HEK293T (cell line): ENCODE measurements at regions not wholly inside any gene's neighbourhood (a gene's known extent, or its start where the extent isn't known, plus 50 kb on each side); places are given as distances from the start of the nearest gene placed in this dataset.

Experiments
- CTCF ChIA-PET: fragments of 350-600 bp; formaldehyde crosslinking; extraction: SDS; loops from one replicate; lab custom pipeline; 2021; ENCODE audit warnings: antibody characterized with exemption, inconsistent platforms; lab: Yijun Ruan, JAX
- POLR2A ChIA-PET: fragments of 350-600 bp; formaldehyde crosslinking; extraction: SDS; loops from one replicate; lab custom pipeline; 2020; ENCODE audit warnings: antibody characterized with exemption, inconsistent platforms; lab: Yijun Ruan, JAX
- DNase-seq: peaks from one replicate; pipeline ENCODE4 v3.0.0; 2012; ENCODE audit warnings: mixed read lengths; ENCODE audit errors: extremely low spot score
- ARNT ChIP-seq: fragments of 450-650 bp; IDR thresholded peaks from 2 replicates; pipeline ENCODE4 v1.6.1; 2017; ENCODE audit warnings: mild to moderate bottlenecking
- BHLHE40 ChIP-seq: fragments of 450-650 bp; IDR thresholded peaks from 2 replicates; pipeline ENCODE4 v1.6.1; 2016; ENCODE audit warnings: mild to moderate bottlenecking, moderate library complexity, borderline replicate concordance
- CTBP1 ChIP-seq: fragments of 450-650 bp; IDR thresholded peaks from 2 replicates; pipeline ENCODE4 v1.6.1; 2016; ENCODE audit warnings: borderline replicate concordance
- ELF4 ChIP-seq: fragments of 450-650 bp; IDR thresholded peaks from 2 replicates; pipeline ENCODE4 v1.6.1; 2017; ENCODE audit warnings: antibody characterized with exemption
- FOXA1 ChIP-seq: fragments of 450-650 bp; IDR thresholded peaks from 2 replicates; pipeline ENCODE4 v1.6.1; 2016; ENCODE audit warnings: mild to moderate bottlenecking
- FOXK2 ChIP-seq: fragments of 450-650 bp; IDR thresholded peaks from 2 replicates; pipeline ENCODE4 v1.6.1; 2016; ENCODE audit warnings: mild to moderate bottlenecking
- FOXM1 ChIP-seq: fragments of 450-650 bp; IDR thresholded peaks from 2 replicates; pipeline ENCODE4 v1.6.1; 2017; ENCODE audit warnings: mild to moderate bottlenecking, borderline replicate concordance
- HDGF ChIP-seq: fragments of 450-650 bp; IDR thresholded peaks from 2 replicates; pipeline ENCODE4 v1.6.1; 2017; ENCODE audit warnings: antibody characterized with exemption, borderline replicate concordance
- L3MBTL2 ChIP-seq: fragments of 450-650 bp; conservative IDR thresholded peaks from 2 replicates; pipeline ENCODE4 v1.6.1; 2016; ENCODE audit warnings: mild to moderate bottlenecking
- LEF1 ChIP-seq: fragments of 450-650 bp; IDR thresholded peaks from 2 replicates; pipeline ENCODE4 v1.6.1; 2017; ENCODE audit warnings: mild to moderate bottlenecking, borderline replicate concordance
- NFRKB ChIP-seq: fragments of 450-650 bp; IDR thresholded peaks from 2 replicates; pipeline ENCODE4 v1.6.1; 2016; ENCODE audit warnings: mild to moderate bottlenecking, moderate library complexity
- PKNOX1 ChIP-seq: fragments of 450-650 bp; IDR thresholded peaks from 2 replicates; pipeline ENCODE4 v1.6.1; 2016
- SP1 ChIP-seq: fragments of 450-650 bp; IDR thresholded peaks from 2 replicates; pipeline ENCODE4 v1.6.1; 2017
- SUZ12 ChIP-seq: fragments of 450-650 bp; IDR thresholded peaks from 2 replicates; pipeline ENCODE4 v1.6.1; 2016; ENCODE audit warnings: mild to moderate bottlenecking
- TARDBP ChIP-seq: fragments of 450-650 bp; IDR thresholded peaks from 2 replicates; pipeline ENCODE4 v1.6.1; 2016
- ZNF384 ChIP-seq: fragments of 450-650 bp; IDR thresholded peaks from 2 replicates; pipeline ENCODE4 v1.6.1; 2016

GRCh38 chr14:86430853-86431252 lies 900.9 kb downstream of the FLRT2 start:
- TF ChIP-seq ARNT: no peak
- TF ChIP-seq BHLHE40: no peak
- TF ChIP-seq NFRKB: no peak
- TF ChIP-seq LEF1: no peak
- no peak for TF ChIP-seq SP1
- TF ChIP-seq SUZ12: no peak
- TF ChIP-seq HDGF: no peak
- TF ChIP-seq FOXK2: no peak
- no peak for TF ChIP-seq CTBP1
- CTCF ChIA-PET: no interaction called here
- no peak for DNase-seq
- POLR2A ChIA-PET: no interaction called here

GRCh38 chr14:86423214-86423613 lies 893.3 kb downstream of the FLRT2 start:
- no peak for DNase-seq
- ChIA-PET CTCF (no interaction called here), POLR2A (no interaction called here)
- TF ChIP-seq TARDBP (no peak), HDGF (no peak), LEF1 (no peak), CTBP1 (no peak), ARNT (no peak), PKNOX1 (no peak), FOXK2 (no peak), BHLHE40 (no peak), SUZ12 (no peak), FOXA1 (no peak), SP1 (no peak), NFRKB (no peak), ZNF384 (no peak), FOXM1 (no peak)

- no peak for TF ChIP-seq ZNF384
- TF ChIP-seq ARNT: no peak
- no peak for TF ChIP-seq TARDBP
- TF ChIP-seq FOXA1: no peak
- no peak for TF ChIP-seq LEF1
- no peak for TF ChIP-seq PKNOX1
- TF ChIP-seq CTBP1: no peak
- TF ChIP-seq NFRKB: no peak
- no peak for TF ChIP-seq L3MBTL2
- TF ChIP-seq BHLHE40: no peak
- TF ChIP-seq SUZ12: no peak
- TF ChIP-seq FOXM1: no peak
- no peak for TF ChIP-seq HDGF
- no peak for TF ChIP-seq SP1
- TF ChIP-seq FOXK2: no peak
- no peak for TF ChIP-seq ELF4
- ChIA-PET POLR2A (no interaction called here), CTCF (no interaction called here)
- DNase-seq: no peak
These were observed 890.2 kb downstream of the FLRT2 start for GRCh38 chr14:86420131-86420530.

- DNase-seq: no peak
- no peak for TF ChIP-seq L3MBTL2
- TF ChIP-seq ARNT: no peak
- TF ChIP-seq CTBP1: no peak
- no peak for TF ChIP-seq LEF1
- TF ChIP-seq SUZ12: no peak
- TF ChIP-seq HDGF: no peak
- ChIA-PET POLR2A (no interaction called here), CTCF (no interaction called here)
These were observed 884.2 kb downstream of the FLRT2 start for GRCh38 chr14:86414146-86414545.

- CTCF ChIA-PET: no interaction called here
These were observed 875.2 kb downstream of the FLRT2 start for GRCh38 chr14:86404989-86405649.

GRCh38 chr14:86404425-86404824 lies 874.5 kb downstream of the FLRT2 start:
- ChIA-PET CTCF (no interaction called here), POLR2A (no interaction called here)
- DNase-seq: no peak
- TF ChIP-seq ZNF384 (no peak), FOXK2 (no peak), SUZ12 (no peak), BHLHE40 (no peak), FOXM1 (no peak), L3MBTL2 (no peak), ARNT (no peak), TARDBP (no peak), HDGF (no peak), FOXA1 (no peak), PKNOX1 (no peak), LEF1 (no peak), SP1 (no peak), CTBP1 (no peak), NFRKB (no peak), ELF4 (no peak)

More at GRCh38 chr14:86404989-86405649, 875.2 kb downstream of the FLRT2 start:
- DNase-seq: no peak
- POLR2A ChIA-PET: no interaction called here
- TF ChIP-seq CTBP1: no peak
- no peak for TF ChIP-seq BHLHE40
- TF ChIP-seq FOXM1: no peak
- no peak for TF ChIP-seq ZNF384
- no peak for TF ChIP-seq SP1
- TF ChIP-seq FOXA1: no peak
- TF ChIP-seq ELF4: no peak
- no peak for TF ChIP-seq LEF1
- TF ChIP-seq HDGF: no peak
- TF ChIP-seq NFRKB: no peak
- no peak for TF ChIP-seq PKNOX1
